ENCODE measurements at regions not wholly inside any gene's neighbourhood (a gene's known extent, or its start where the extent isn't known, plus 50 kb on each side); places are given as distances from the start of the nearest gene placed in this dataset.
"Not testable (repeated sequence)": the region's sequence is repeated elsewhere in the genome, so short reads cannot be mapped to it uniquely, and the experiment has no call there.

DNA sequence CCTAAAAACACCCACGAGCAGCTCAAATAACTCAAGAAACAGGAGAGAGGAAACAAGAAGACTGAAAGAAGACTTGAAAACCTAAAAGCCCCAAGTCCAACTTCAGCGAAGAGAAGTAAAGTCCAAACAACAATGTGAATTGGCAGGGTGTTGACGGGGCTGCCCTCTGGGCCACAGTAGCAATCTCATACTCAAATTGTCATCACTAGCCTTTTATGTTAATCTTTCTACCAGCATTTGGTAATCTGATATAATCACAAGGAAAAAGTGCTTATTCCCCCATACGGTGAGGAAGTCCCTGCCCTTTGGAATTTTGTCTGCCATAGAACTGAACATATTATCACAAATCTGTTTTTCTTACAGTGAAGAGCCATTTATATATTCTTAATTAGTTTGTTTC is 51.5 kb upstream of the IFNE start:
- intact Hi-C loops (cut with DNase I), result no loop called here
- DNase-seq, result no peak
- ATAC-seq (ENCODE audit: poor library complexity), result no peak

DNA sequence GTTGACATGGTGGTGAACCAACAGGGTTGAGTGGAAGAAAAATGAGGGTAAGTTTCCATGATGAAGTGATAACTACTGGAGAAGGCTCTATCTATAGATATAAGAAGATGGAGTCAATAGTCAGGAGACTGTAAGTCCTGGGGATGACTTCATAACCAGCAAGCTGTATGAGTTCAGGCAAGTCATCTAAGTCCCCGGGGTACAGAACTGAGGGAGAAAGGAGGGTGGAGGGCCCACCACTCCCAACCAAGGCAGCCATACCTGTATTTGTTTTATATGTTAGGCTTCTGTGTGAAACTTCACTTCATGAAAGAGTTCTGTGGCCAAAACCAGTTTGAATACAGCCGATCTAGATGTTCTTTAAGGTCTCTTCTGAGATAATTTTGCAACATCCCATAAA is 53.3 kb upstream of the IFNE start:
- DNase-seq, result no peak
- no peak for ATAC-seq (ENCODE audit: poor library complexity)
- intact Hi-C loops (cut with DNase I), result no loop called here

DNA sequence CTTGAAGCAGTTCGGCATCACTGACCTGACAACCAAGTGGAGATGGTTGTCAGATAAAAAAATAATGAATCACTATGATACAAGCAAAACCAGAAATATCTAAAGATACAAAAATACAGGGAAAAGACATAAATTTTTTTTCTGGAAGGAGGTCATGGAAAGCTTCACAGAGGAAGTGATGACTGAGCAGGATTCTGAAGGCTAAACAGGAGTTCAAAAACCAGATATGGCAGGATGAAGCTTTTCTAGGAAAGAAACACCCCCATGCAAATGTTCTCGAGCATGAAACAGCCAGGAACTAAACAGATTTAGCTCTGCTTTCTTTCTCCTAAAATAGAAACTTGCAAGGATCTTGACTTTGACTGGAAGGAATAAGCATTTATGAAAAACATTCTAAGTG is 60.7 kb upstream of the IFNE start:
- ATAC-seq (ENCODE audit: poor library complexity) (no peak), DNase-seq (no peak)
- intact Hi-C loops (cut with DNase I), result no loop called here

DNA sequence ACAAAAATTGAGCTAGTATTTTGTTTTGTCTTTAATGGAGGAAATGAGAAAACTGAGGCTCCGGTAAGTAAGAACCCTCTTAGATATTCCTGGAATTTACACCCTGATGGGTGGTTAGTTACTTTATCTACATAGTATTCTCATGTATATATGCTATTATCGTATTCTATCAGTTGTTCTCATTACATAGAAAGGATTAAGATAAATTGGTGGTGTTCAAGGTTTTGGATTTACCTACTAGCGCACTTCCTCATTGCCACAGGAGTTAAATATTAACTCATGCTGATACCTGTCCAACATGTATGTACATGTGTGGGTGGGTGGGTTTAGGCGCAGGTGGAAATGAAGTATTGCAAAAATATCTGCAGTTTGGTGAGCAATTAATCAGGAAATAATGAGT is 61.1 kb upstream of the IFNE start:
- ATAC-seq (ENCODE audit: poor library complexity) (no peak), DNase-seq (no peak)
- intact Hi-C loops (cut with DNase I), result no loop called here

DNA sequence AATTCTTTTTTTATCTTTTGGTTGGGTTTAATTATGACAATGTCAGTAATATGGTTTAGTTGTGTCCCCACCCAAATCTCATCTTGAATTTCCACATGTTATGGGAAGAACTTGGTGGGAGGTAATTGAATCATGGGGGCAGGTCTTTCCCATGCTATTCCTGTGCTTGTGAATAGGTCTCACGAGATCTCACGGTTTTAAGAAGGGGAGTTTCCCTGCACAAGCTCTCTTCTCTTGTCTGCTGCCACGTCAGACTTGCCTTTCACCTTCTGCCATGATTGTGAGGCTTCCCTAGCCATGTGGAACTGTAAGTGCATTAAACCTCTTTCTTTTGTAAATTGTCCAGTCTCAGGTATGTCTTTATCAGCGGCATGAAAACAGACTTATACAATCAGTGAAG is 61.7 kb upstream of the IFNE start:
- intact Hi-C loops (cut with DNase I); DNase-seq; ATAC-seq (ENCODE audit: poor library complexity): not testable (repeated sequence)

DNA sequence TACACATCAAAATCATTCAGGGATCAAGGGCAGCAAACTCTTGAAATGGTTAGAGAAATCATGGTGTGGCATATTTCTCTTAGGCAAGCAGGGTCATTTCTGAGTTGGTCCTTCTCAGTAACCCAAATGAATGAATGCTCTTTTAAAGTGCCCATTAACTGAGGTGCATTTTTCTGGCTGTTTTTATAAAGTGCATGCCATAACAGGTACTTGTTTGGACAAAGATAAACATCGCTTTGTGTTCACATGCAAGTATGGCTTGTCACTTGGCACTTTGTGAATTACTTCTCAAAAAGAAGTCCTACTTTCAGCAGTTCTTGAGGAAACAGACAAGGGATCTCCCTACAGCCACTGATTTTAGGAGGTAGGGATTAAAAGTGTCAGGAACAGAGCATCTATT is 64.8 kb upstream of the IFNE start:
- intact Hi-C loops (cut with DNase I), result no loop called here
- no peak for DNase-seq

DNA sequence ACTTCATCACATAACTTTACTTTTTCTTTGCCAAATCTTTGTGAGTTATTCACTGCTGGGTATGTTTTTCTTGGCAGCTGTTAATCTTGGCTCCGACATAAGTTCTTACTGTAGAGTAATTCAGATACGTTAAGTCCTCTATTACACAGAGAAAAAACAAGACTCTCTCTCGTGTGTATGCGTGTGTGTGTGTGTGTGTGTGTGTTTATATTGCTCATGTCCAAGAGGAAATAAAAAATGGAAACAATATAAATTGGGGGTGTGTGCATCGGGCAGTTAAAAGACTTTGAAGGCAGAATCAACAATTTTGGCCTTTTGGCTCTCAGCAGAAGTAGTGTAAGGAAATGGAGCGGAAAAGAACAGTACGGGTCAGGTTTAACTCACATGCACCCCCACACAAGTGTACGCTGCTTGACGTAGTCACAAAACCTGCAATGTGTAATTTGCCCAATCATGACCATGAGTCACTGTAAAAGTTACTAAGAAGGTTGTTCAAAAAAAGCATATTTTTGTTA is 67.2 kb upstream of the IFNE start:
- intact Hi-C loops (cut with DNase I), result no loop called here
- ATAC-seq (ENCODE audit: poor library complexity), result peak; percentile 29
- DNase-seq, result no peak

More for the DNA sequence above, 64.8 kb upstream of the IFNE start:
- no peak for ATAC-seq (ENCODE audit: poor library complexity)

DNA sequence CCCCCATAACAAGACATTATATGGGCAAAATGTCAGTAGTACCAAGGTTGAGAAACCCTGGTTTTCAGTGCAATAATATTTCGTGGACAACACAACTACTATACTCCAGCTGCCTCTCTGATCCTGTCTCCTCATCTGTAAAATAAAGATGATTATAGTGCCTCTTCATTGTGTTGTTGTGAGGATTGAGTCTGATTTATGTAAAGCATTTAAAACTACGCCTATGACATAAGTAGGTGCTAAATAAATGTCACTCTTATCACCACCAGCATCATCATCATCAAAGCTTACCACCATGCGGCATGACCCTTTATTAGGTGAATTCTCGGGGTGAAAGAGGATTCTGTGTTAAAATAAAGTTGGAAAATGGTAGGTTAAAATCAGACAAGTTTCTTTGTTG is 67.8 kb upstream of the IFNE start:
- ATAC-seq (ENCODE audit: poor library complexity) (no peak), DNase-seq (no peak)
- intact Hi-C loops (cut with DNase I), result no loop called here

DNA sequence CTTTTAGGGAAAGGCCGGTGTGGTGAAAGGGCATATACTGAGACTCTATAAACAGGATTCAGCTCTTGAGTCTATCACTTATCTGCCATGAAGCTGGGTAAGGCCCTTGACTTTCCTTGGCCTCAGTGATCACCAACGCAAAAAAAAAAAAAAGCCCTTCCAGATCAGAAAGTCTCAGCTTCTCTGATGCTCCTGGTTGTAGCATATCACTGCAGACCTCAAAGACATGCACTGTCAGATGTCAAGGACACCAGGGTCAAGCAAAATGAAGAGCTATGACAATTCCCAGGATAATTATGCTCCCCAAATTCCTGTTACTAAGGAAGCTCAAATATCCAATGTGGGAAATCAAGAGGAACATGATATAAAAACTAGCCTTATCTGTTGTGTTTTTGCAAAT is 68.3 kb upstream of the IFNE start:
- DNase-seq, result no peak
- intact Hi-C loops (cut with DNase I), result no loop called here
- no peak for ATAC-seq (ENCODE audit: poor library complexity)

DNA sequence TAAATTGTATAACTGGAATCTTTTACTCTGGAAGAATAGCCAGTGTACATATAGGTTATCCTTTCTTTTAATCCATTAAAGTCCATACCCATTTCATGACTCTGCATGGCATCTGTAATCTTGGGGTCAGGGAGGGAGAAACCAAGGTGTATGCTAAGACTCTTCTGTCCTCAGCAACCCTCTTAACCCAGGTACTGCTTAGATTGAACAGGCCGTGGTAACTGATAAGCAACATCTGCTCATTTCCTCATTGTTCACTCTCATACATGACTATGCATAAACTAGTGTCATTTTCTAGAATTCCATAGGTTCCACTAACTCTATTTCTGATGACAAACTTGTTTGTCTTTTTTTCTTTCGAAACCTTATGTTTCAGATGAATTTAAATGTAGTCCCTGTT is 69.3 kb upstream of the IFNE start:
- DNase-seq, result no peak
- ATAC-seq (ENCODE audit: poor library complexity), result no peak
- intact Hi-C loops (cut with DNase I), result no loop called here

DNA sequence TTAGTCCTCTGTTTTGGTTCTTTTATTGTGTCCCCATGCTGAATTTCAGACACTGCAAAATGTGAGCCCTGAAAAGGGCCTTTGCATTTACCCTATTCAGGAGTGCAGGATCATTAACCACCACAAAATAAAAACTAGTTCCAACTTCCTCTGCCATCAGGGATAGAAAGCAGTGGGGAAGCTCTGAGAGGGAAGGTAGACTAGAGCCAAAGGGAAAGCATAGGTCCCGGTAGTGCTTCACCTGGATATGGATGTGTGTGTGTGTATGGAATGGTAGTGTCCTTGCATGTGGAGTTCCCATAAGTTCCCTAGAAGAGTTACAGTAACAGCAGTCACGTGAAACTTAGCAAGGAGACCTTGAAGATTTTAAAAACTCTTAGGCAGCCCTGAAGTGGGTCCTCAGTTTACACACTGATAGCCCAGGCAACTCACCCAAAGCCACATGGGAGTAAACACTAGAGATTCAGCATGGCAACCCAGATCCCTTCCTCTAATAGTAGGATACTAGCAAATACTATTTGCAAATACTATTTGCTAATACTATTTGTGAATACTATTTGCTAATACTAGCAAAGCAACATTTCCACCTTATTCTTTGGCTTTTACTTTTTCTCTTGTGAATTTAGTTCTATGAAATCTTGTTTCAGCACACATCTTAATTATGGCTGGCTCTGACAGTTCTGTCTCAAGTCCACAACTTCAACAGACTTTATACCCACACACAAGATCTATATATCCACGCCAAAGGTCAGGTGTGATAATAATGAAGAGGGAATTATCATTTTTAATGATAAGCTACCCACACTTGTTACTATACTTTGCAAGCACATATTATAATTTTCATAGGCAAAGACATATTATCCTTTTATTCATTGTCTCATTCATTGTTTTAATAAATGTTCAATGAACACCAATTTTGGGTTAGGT is 70.4 kb upstream of the IFNE start:
- intact Hi-C loops (cut with DNase I), result no loop called here
- no peak for ATAC-seq (ENCODE audit: poor library complexity)
- DNase-seq, result no peak

DNA sequence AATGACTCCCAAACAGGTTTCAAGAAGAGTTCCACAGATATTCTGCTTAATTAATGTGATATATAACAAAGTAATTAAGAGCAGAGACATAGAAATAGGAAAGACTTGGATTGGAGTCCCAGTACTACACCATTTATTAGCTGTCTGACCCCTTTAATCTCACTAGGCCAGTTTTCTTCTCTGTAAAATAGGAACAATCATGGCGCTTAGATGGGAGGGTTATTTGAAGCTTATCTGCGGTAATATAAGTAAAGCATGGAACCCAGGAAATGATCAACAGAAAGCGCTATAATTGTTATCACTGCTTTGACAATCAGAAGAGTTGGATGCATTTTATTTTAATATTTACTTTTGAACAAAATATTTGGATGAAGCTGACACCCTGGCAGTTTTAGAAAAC is 71.3 kb upstream of the IFNE start:
- intact Hi-C loops (cut with DNase I), result no loop called here
- DNase-seq, result no peak
- no peak for ATAC-seq (ENCODE audit: poor library complexity)

DNA sequence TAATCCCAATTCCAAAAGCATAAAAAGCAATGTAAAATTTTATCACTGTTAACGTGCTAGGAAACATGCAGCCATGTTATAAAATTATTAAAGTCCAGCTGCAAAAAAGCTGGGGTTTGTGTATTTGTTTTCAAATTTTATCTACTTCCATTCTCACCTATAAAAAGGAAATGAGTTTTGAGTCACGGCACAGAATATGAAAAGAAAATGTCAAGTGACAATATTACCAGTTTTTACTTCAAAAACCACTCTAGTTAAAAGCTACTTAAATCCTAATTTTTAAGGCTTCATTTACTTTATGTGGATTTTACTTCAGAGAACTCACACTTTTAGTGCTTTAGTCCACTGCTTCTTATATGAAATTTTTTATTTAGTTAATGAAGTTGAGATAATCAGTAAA is 72.7 kb upstream of the IFNE start:
- intact Hi-C loops (cut with DNase I), result no loop called here
- ATAC-seq (ENCODE audit: poor library complexity) (no peak), DNase-seq (no peak)

DNA sequence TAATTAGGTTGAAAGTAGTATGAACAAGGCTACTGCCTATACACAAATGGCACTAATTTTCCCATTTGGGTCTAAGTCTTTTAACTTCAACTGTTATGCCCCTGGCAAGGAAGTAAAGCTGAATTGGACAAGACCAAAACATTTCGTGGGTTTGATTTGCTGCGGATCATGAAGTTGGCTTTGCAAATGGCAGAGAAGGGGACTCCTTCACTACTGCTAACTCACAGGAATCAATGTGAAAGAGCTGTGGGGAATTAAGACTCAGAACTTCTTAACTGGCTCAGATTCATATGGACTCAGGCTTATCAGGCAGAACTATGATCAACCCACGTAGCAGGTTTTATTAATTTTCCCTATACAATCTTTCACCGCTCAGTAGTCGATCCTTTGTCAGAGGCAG is 73.8 kb upstream of the IFNE start:
- DNase-seq, result no peak
- intact Hi-C loops (cut with DNase I), result no loop called here
- no peak for ATAC-seq (ENCODE audit: poor library complexity)

DNA sequence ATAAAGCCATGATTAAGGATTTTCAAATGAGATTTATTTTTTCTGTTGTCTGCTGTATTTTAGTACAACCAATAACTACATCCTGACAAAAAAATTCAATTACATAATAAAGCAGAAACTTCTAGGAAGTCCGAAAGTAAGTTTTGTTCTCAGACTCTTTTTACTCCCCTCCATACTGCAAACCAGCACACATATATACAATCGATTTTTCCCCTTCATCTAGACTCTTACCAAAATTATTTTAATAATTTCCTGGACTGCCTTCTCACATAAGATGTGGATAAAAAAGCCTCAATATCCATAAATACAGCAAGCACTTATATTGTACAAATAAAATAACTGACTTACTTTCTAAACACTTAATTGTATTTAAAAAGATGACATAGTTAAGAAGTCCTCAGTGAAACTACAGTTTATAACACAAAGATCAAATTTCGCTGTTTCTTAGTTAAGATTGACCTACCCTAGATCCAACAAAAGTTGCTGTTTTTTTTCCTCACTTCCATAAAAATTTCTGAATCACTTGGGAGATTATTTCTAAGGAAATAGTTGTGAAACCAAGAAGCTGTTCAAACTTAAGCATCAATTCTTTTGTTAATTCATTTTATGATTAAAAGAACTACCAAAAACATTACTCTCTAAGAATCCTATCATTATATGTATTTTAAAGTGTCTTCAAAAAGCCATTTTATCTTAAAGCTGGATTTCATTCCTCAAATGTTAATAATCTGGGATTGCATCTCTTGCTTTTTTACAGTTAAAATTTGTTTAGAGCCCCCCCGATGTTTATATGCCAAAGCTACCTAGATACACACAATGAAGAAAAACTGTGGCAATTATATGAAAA is 74.7 kb upstream of the IFNE start:
- DNase-seq (no peak), ATAC-seq (ENCODE audit: poor library complexity) (no peak)
- intact Hi-C loops (cut with DNase I), result no loop called here

DNA sequence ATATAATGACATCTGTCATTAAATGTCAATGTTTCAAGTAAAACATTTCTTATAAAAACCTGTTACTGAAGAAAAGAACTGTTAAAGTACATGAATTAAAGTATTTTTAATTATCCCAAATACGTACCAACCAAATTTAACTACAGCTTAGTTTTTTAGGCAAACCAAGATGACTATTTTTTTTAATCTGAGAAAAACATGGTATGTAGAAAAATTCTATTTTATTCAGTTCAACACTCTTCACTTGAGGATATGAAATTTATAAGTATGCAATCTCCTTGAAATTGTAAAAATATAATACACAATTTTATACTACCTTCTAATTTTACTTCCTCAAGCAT is 75.3 kb upstream of the IFNE start:
- DNase-seq (no peak), ATAC-seq (ENCODE audit: poor library complexity) (no peak)
- intact Hi-C loops (cut with DNase I), result no loop called here

DNA sequence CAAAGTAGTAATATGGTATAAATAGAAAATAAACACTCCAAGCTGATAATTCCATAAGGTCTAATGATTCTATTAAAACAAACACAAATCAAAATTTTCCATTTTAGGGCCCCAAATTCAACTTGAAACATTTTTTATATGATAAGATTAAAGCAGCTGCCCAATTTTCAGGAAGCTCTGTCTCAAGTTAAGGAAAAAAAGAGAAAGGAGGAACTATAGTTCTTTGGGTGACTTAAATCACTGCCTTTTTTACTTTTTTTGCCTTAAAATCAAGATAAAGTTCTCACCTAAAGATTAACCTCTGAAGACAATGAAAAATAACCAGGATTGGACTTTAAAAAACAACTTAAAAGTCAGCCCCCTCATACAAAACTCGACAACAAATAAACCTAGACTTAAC is 76.0 kb upstream of the IFNE start:
- DNase-seq (no peak), ATAC-seq (ENCODE audit: poor library complexity) (no peak)

DNA sequence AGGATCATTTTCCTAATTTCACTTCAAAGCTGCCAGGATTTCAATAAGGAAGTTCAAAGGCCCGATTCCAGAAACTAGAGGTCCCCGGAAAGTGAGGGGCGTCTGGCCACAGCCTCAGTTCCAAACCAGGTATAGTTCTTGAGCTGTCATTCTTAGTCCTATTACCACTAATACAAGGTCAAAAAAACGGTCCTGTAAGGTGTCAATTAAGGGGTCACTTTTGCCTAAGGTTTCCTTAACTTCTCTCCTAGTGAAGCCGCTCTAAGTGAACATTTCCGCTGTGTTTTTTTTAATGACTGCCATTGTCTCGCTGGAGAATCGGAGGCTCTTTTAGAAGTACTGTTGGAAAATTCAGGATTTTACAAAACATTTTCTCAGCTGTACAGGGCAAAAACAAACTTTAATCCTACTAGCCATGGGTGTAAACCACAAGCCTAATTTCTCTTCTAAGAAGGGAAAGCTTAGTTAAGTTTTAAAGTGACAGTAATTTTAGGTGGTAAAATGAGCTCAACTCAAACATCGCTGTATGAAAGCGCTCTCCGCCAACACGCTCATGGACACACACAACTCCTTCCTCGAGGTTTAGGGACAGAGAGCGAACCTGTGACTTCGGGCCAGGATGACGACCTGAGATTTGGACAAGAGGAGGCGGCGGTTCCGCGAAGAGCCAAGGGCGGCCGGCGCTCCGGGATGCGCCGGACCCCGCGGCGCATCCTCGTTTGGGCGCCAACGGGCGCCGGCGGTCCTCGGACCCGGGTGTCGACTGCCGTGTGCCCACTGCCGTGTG is 76.7 kb upstream of the IFNE start:
- ATAC-seq (ENCODE audit: poor library complexity) (no peak), DNase-seq (no peak)
- intact Hi-C loops (cut with DNase I), result no loop called here

More for the DNA sequence above, 76.0 kb upstream of the IFNE start:
- intact Hi-C loops (cut with DNase I), result no loop called here
